Adrenal gland (tissue), 9 donors: ENCODE measurements at regions not wholly inside any gene's neighbourhood (a gene's known extent, or its start where the extent isn't known, plus 50 kb on each side); places are given as distances from the start of the nearest gene placed in this dataset.

Source experiments
- DNase-seq, 7 donors: peaks; one replicate each; pipeline ENCODE4 v3.0.0-alpha.2; 2019 to 2020
- H3K27ac ChIP-seq, 5 donors: fragments of 200-600 bp; sonication (generic) in 4 of 5; 1 replicate in 3 of 5; 2 replicates in 2 of 5; pipeline versions ENCODE4 v1.5.1 to v1.8.0; 2016 to 2020; ENCODE audit warnings: mild to moderate bottlenecking in 1 of 5
- H3K27me3 ChIP-seq: fragments of 200-600 bp; 2 replicates; pipeline ENCODE4 v1.8.0; 2021
- H3K36me3 ChIP-seq, 2 donors: fragments of 200-600 bp; replicated peaks in 1 of 2; 1 replicate in 1 of 2; 2 replicates in 1 of 2; pipeline versions ENCODE4 v1.5.1 to v1.8.0; 2018 to 2022
- H3K4me1 ChIP-seq, 2 donors: fragments of 200-600 bp; replicated peaks in 1 of 2; 1 replicate in 1 of 2; 2 replicates in 1 of 2; pipeline versions ENCODE4 v1.5.1 to v1.8.0; 2018 to 2021
- H3K4me3 ChIP-seq, 4 donors: fragments of 200-600 bp; sonication (generic) in 3 of 4; one replicate each; pipeline ENCODE4 v1.5.1; 2016 to 2018
- H3K9me3 ChIP-seq, 3 donors: fragments of 200-600 bp; sonication (generic) in 1 of 3; replicated peaks in 1 of 3; 1 replicate in 2 of 3; 2 replicates in 1 of 3; pipeline versions ENCODE4 v1.5.1 to v1.8.0; 2016 to 2021
- CTCF ChIP-seq, 6 experiments: fragments of 450-650 bp in 4 of 6; fragments of 200-600 bp in 2 of 6; sonication (generic) in 1 of 6; IDR thresholded peaks; 1 replicate in 5 of 6; 2 replicates in 1 of 6; pipeline versions ENCODE4 v1.5.1 to v1.8.0; 2016 to 2021; ENCODE audit warnings: antibody characterized with exemption in 6 of 6, mild to moderate bottlenecking in 2 of 6, moderate library complexity in 1 of 6
- POLR2A ChIP-seq, 2 donors: fragments of 450-650 bp; IDR thresholded peaks; one replicate each; pipeline ENCODE4 v1.6.1; 2017; ENCODE audit warnings: antibody characterized with exemption in 2 of 2, mild to moderate bottlenecking in 2 of 2, moderate library complexity in 1 of 2
- WGBS, 4 donors: extraction: QIAGEN DNeasy Blood & Tissue Kit in 2 of 4; methylation state at CpG; one replicate each; pipeline versions ENCODE4 v1.1.5 to v1.1.7; 2013 to 2017; 5-methylcytosine and 5-hydroxymethylcytosine counted together
- intact Hi-C, 2 donors: fragments of 100-400 bp; cut with DNase I; formaldehyde crosslinking; loops; one replicate each; pipeline versions ENCODE4 v1.14.1 to v1.15.0; 2022 to 2023
- donor health status: healthy with polysubstance abuse.
- donor health status: Bipolar disorder and iron deficiency.
- donor health status: DM: yes; HTN: yes; CAD: no.
- donor health status: DM: no; HTN: no; CAD: no.
- donor health status: DM: no; HTN: no; CAD: no.

- no peaks in the 10 kb centered on the region for H3K36me3 ChIP-seq
- intact Hi-C loops, result no loop called here
- 29 to 80% (median 73%) methylated on average over 1 to 2 of the region's 2 CpGs for WGBS, 4 donors
- no peaks in the 10 kb centered on the region for H3K9me3 ChIP-seq
- H3K4me1 ChIP-seq, result no peaks in the 10 kb centered on the region
- TF ChIP-seq CTCF (IDR thresholded peaks at IDR 0.05), result no peak
- TF ChIP-seq POLR2A (IDR thresholded peaks at IDR 0.05), result no peak
- H3K27ac ChIP-seq, result no peak overlapping the region
- no peak overlapping the region for H3K4me3 ChIP-seq
- no peaks in the 10 kb centered on the region for H3K27me3 ChIP-seq
- DNase-seq, result peak in 1 of 7 donors; percentile 23
These were observed 262.2 kb upstream of the TCERG1L start for GRCh38 chr10:131573707-131574106.

GRCh38 chr10:131574363-131574706, 262.8 kb upstream of the TCERG1L start:
- no peak overlapping the region for H3K4me3 ChIP-seq
- no peaks in the 10 kb centered on the region for H3K36me3 ChIP-seq
- intact Hi-C loops, result no loop called here
- H3K9me3 ChIP-seq, result no peaks in the 10 kb centered on the region
- H3K4me1 ChIP-seq, result no peaks in the 10 kb centered on the region
- no peak for TF ChIP-seq POLR2A (IDR thresholded peaks at IDR 0.05)
- TF ChIP-seq CTCF (IDR thresholded peaks at IDR 0.05), result no peak
- WGBS, 4 donors, result 17 to 56% (median 48%) methylated on average over 3 to 7 of the region's 7 CpGs
- DNase-seq, result no peak
- no peaks in the 10 kb centered on the region for H3K27me3 ChIP-seq
- H3K27ac ChIP-seq, result no peak overlapping the region

GRCh38 chr10:131574707-131575430, 263.3 kb upstream of the TCERG1L start:
- no peaks in the 10 kb centered on the region for H3K36me3 ChIP-seq
- no peak overlapping the region for H3K27ac ChIP-seq
- no peak overlapping the region for H3K4me3 ChIP-seq
- no peaks in the 10 kb centered on the region for H3K27me3 ChIP-seq
- intact Hi-C loops, result no loop called here
- peak in 1 of 7 donors; percentile 34 for DNase-seq
- H3K9me3 ChIP-seq, result no peaks in the 10 kb centered on the region
- TF ChIP-seq POLR2A (IDR thresholded peaks at IDR 0.05), result no peak
- no peak for TF ChIP-seq CTCF (IDR thresholded peaks at IDR 0.05)
- 76 to 89% (median 89%) methylated on average over 19 to 32 of the region's 32 CpGs for WGBS, 4 donors
- no peaks in the 10 kb centered on the region for H3K4me1 ChIP-seq

GRCh38 chr10:131575877-131576276, 264.4 kb upstream of the TCERG1L start:
- H3K27me3 ChIP-seq, result no peaks in the 10 kb centered on the region
- no peak for DNase-seq
- no peaks in the 10 kb centered on the region for H3K4me1 ChIP-seq
- H3K36me3 ChIP-seq, result no peaks in the 10 kb centered on the region
- intact Hi-C loops, result no loop called here
- H3K27ac ChIP-seq, result no peak overlapping the region
- WGBS, 4 donors, result 85 to 92% (median 88%) methylated on average over 4 of the region's 4 CpGs
- no peak for TF ChIP-seq CTCF (IDR thresholded peaks at IDR 0.05)
- TF ChIP-seq POLR2A (IDR thresholded peaks at IDR 0.05), result no peak
- H3K9me3 ChIP-seq, result no peaks in the 10 kb centered on the region
- H3K4me3 ChIP-seq, result no peak overlapping the region
